GM18861 (cell line): ENCODE measurements at regions not wholly inside any gene's neighbourhood (a gene's known extent, or its start where the extent isn't known, plus 50 kb on each side); places are given as distances from the start of the nearest gene placed in this dataset.

Source experiments
- ATAC-seq: cut with Tn5 transposase; IDR thresholded peaks from one replicate; pipeline ENCODE4 v1.9.1; 2021; ENCODE audit not compliant: unreplicated experiment

GRCh38 chr2:216745453-216745852 is 50.1 kb upstream of the IGFBP5 start:
- ATAC-seq, result no peak
